ENCODE measurements at regions not wholly inside any gene's neighbourhood (a gene's known extent, or its start where the extent isn't known, plus 50 kb on each side); places are given as distances from the start of the nearest gene placed in this dataset.

GRCh38 chr12:93102744-93103143, 173.6 kb upstream of the EEA1 start:
- no peak for DNase-seq (ENCODE audit: low read depth in 1 of 2, low spot score in 1 of 2)

- no peak for DNase-seq (ENCODE audit: low read depth in 1 of 2, low spot score in 1 of 2)
Observed at GRCh38 chr12:93103154-93103553, 174.1 kb upstream of the EEA1 start.

DNA sequence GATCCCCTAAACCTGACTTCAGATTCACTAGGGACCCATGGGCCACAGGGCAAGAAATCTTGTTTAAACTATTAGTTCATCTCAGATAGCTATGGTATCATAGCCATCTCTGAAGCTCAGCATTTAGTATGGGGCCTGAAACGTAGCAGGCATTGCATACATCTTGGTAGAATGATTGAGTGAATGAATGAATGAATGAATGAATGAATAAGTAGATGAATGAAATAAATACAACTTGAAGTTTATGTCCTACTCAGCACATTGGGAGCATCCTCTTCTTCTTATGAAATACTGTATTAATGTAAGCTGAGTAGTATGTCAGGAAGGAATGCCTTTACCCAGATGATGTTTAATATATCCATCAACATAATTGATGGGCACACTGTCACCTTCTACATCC, 175.4 kb upstream of the EEA1 start:
- no peak for DNase-seq (ENCODE audit: low read depth in 1 of 2, low spot score in 1 of 2)

GRCh38 chr12:93106910-93107309, 177.8 kb upstream of the EEA1 start:
- no peak for DNase-seq (ENCODE audit: low read depth in 1 of 2, low spot score in 1 of 2)

GRCh38 chr12:93107514-93108312, 178.6 kb upstream of the EEA1 start:
- no peak for DNase-seq (ENCODE audit: low read depth in 1 of 2, low spot score in 1 of 2)

DNA sequence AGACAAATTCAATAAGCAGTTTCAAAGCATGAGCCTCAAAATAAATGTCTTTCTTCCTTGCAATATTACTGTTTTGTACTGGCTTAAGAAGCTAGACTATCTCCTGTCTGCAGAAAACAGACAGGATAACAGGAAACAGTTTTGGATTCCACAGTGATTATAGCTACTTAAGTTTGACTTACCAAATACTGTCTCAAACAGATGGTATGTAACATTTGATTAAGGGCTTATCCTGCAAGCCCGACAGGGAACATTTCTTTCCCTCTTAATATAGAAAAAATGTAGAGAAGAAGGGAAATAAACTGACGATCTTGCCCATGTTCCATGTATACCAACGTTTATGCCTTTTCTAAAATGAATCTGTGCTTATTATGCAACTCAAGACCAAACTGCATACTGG, 179.9 kb upstream of the EEA1 start:
- DNase-seq (ENCODE audit: low read depth in 1 of 2, low spot score in 1 of 2) = no peak

DNA sequence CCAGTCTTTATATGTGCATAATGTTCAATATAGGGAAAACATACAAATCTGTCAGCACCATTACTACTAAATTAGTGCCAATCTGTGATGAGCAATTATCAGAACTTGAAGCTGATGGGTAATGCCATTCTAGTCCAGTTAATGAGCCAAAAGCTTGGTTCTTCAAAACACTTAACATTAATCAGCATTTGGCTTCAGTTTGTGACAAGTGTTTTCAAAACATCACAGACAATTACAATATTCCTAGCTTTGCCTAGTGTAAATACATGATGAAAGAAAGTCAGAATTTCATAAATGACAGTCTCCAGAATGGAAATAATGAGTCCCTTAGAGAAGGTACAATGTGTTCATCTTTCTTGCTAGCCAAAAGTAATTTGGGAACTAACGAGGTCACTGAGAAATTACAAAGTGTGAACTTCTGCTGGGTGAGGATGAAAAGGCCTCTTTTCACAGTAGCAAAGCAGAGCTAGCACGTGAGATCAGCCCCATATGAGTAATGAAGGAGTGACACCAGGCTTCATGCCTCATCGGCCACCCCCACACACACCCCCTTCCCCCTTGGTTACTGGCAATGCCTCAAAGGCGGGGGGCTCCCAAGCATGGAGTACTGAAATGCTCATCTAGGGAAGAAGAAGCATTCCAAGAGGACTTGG, 180.6 kb upstream of the EEA1 start:
- no peak for DNase-seq (ENCODE audit: low read depth in 1 of 2, low spot score in 1 of 2)

DNA sequence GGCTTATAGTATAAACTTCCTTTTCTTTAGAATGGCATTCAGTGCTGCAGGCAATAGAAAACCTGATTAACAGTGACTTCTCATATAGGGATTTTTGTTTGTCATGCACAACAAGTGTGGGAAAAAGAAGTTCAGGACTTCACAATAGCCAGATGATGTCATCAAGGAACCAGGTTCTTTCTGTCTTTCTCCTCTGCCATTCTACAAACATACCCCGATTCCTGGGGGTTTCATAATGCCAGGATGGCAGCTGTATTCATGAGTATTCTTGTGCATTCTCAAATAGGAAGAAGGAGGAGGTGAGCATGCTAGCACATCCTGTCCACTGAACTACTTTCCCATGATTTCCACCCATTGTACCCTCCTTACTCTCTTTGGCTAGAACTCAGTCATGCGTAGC, 182.7 kb upstream of the EEA1 start:
- DNase-seq (ENCODE audit: low read depth in 1 of 2, low spot score in 1 of 2) = no peak

DNA sequence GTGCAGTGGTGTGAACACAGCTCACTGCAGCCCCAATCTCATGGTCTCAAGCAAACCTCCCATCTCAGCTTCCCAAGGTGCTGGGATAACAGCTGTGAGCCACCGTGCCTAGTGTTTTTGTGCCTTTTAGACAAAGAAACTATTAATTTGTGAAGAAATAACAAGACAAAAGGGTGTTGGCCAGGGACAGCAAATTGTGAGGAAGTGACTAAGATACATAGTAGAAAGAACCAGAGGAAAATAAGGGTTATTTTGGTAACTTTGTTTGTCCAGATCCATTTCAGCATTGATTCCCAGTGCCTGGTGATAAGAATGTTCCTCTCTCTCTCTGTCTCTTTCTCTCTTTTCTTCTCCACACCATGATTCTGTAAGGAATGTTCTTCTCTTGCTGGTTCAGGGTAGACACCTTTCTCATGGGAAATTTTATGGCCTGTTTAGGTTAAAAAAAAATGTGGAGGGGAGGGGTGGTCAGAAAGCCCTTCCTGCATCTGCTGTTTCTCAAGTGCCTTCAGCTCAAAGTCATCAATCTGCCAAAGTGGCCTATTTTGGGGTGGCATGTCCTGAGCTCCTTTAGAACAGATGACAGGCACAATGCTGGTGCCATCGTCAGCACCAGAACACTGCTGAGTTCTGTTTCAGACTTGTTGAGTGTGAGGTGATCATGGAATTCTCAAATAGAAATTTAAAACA, 184.4 kb upstream of the EEA1 start:
- DNase-seq (ENCODE audit: low read depth in 1 of 2, low spot score in 1 of 2) = no peak

DNA sequence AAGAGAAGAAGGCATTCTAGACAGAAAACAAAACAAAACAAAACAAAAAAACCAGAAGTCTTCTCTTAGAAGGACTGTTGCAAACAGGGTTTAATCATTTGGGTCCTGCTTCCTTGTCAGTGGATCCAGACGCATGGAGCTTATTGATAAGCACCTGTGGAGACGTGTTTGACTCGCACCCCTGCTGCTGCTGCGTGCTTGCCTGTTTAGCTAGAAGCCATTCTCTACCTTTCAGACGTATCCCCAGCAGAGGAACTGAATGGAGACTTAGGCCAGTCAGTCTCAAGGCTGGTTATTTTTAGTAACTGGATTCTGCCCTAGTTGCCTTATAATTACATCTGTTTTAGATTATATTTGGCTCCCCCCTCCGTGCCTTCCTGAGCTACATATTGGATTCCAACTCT, 186.1 kb upstream of the EEA1 start:
- DNase-seq (ENCODE audit: low read depth in 1 of 2, low spot score in 1 of 2) = no peak

GRCh38 chr12:93115646-93116045, 186.6 kb upstream of the EEA1 start:
- DNase-seq (ENCODE audit: low read depth in 1 of 2, low spot score in 1 of 2) = no peak

GRCh38 chr12:93116632-93117031, 187.5 kb upstream of the EEA1 start:
- DNase-seq (ENCODE audit: low read depth in 1 of 2, low spot score in 1 of 2) = no peak

DNA sequence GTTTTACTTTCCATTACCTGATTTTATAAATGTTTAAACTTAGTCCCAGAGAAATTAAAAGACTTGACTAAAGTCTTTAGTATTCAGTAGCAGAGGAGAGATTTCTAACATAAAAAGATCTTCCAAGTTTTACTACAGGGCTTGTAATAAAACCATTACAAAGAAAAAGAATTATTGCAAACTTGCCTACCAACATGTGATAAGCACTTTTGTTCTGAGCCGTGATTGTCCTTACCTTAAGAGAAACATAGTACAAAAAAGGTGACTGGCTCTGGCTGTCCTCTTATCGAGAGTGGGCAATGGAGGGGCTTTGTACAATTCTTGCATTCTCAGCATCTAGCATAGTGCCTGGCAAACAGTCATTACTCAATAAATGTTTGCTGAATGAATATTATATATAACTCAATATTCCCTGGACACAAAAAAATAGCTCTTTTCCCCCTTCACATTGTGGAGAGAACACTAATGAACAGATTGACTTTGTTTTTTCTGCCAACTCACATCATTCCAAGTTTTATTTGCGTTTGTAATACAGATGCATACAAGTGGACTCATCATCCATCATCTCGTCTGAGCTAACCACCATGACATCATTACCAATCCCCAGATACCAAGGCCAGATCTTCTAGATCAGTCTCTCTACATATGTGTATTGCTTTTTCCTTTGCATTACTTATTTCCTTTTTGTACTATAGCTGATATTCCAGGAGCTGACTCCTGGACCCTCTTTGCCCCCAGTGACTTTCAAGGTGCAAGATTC, 192.8 kb upstream of the EEA1 start:
- DNase-seq (ENCODE audit: low read depth in 1 of 2, low spot score in 1 of 2) = no peak

DNA sequence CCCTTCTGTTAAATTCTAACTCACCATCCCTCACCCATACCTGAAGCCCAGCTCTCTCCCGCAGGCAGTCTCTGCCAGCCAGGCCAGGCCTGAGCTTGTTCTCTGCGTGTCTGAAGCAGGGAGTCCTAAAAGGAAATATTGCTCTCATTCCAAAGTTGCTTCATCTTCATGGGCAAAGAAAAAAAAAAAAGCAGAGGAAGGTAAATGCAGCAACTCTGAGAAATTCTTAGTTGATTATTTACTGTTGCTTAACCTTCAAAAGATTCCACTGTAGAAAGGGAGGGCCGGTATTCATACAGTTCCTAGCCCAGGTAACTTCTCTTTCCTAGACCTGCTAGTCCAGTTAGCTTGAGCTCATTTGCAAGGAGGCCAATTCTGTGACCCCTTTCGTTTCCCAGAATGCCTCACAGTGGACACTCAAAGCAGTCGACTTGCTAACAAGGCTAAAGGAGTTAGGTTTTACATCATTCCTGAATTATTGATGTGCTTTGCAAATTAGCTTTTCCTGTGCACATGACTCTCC, 193.5 kb upstream of the EEA1 start:
- no peak for DNase-seq (ENCODE audit: low read depth in 1 of 2, low spot score in 1 of 2)

GRCh38 chr12:93125126-93125525, 196.0 kb upstream of the EEA1 start:
- no peak for DNase-seq (ENCODE audit: low read depth in 1 of 2, low spot score in 1 of 2)

DNA sequence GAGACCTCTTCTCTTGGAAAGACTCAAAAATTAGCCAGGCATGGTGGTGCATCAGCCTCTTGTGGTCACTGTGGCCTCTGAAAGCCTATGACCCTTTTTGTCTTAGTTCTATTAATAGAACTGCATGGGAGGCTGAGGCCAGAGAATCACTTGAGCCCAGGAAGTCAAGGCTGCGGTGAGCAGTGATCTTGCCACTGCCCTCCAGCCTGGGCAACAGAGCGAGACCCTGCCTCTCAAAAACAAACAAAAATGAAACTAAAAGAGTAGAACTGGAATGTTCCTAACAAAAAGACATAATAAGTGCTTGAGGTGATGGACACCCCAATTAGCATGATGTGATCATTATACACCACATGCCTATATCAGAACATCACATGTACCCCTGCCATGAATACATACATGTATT, 197.0 kb upstream of the EEA1 start:
- no peak for DNase-seq (ENCODE audit: low read depth in 1 of 2, low spot score in 1 of 2)

GRCh38 chr12:93127107-93127560, 198.0 kb upstream of the EEA1 start:
- DNase-seq (ENCODE audit: low read depth in 1 of 2, low spot score in 1 of 2) = no peak

DNA sequence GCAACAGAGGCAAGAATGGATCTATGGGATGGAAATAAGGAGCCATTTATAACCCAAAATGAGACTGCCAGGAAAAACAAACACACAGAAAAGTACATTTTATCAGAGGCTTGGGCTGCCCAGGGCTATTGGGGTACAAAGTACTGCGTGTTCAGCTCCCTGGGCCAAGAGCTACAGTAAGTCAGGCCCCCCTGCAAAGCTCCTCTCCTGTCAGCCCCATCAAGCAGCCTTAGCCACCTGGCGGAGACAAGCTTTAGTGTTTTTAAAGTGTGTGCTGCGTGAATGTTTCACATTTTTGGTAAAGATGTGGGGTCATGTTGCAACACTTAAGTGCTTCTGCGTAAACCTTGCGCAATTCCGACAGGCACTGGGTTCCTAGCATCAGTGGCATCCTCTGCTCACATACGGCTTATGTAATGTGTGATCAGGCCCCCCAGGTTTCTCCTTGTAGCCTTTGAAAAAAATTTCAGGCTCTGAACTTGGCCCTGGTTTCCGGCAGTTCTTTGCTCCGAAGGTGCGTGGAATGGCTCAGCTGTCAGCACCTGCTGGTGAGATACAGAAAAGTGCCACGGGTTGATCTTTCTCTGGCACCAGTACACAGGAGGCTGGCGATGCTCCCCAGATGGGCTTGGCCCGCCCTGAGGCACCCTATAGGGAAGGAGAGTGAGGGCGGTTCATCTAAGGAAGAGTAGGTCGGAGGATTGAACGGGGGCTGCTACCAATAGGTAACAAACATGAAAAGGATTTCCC, 198.7 kb upstream of the EEA1 start:
- DNase-seq (ENCODE audit: low read depth in 1 of 2, low spot score in 1 of 2) = no peak

DNA sequence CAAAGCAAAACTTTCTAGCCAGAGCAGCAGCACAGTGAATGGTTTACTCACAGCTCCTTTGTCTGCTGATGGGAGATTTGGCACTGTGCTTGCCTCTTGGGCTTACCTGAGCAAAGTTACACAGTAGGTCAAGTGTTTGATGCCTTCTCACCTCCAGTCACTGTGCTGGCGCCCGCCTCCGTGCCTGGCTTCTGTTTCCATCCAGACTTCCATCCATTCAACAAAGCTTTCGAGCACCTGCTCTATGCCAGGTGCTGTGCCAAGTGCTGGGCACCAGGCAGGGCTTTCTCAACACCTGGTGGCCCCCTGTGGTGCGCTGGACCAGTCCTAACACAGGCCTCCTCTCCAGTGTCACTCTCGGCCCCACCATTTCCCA, 199.2 kb upstream of the EEA1 start:
- DNase-seq (ENCODE audit: low read depth in 1 of 2, low spot score in 1 of 2) = no peak

DNA sequence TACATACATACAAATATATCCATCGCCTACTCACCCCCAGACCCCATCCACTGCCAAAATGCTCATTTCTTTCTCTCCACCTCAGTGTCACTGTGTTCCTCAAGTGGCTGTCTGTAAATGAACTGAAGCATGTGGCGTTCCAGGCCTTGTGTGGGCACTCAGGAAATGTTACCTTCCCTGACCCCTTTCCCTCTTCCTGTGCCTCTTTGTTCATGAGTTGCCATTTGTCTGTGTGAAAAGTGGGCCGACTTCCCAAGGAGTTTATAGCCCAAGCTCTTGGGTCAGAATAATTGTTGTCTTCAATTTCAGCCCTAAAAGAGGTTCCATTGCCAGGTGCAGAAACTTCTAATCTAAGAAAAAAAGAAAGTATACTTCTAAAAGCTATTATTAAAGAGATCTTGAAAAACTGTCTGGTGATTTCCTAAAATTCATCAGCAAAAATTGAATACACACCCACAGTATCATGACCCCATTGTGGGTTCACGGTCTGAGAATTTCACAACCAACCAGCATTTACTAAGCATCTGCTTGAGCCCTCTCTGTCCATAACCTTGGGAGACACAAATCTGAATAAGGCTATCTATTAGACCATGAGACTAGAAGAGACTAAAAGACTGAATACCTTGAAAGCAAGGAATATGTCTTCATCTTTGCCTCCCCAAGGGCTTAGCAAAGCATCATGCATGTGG, 201.4 kb upstream of the EEA1 start:
- DNase-seq (ENCODE audit: low read depth in 1 of 2, low spot score in 1 of 2) = no peak
